ENCODE measurements at regions not wholly inside any gene's neighbourhood (a gene's known extent, or its start where the extent isn't known, plus 50 kb on each side); places are given as distances from the start of the nearest gene placed in this dataset.
A peak's percentile ranks its signal among the peaks of the same experiment; 100 is the strongest.
"Not testable (repeated sequence)": the region's sequence is repeated elsewhere in the genome, so short reads cannot be mapped to it uniquely, and the experiment has no call there.

GRCh38 chrX:149420566-149420965, 84.5 kb downstream of the IDS start:
- DNase-seq = not testable (repeated sequence)

- DNase-seq = no peak
Measured at GRCh38 chrX:149398027-149398426, 107.1 kb downstream of the IDS start.

DNA sequence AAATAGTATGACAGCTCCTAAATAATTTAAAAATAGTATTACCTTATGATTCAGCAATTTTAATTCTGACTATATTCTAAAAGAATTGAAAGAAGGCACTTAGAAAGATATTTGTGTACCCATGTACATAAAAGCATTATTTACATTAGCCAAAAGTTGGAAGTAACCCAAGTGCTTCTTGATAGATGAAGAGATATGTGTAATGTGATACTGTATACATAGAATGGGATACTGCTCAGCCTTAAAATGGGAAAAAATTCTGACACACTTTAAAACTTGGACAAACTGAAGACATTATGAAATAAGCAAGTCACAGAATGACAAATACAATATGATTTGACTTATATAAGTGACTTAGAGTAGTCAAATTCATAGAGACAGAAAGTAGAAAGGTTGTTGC, 112.2 kb downstream of the IDS start:
- DNase-seq = peak in 2 of 3 experiments; percentile 6 to 13

DNA sequence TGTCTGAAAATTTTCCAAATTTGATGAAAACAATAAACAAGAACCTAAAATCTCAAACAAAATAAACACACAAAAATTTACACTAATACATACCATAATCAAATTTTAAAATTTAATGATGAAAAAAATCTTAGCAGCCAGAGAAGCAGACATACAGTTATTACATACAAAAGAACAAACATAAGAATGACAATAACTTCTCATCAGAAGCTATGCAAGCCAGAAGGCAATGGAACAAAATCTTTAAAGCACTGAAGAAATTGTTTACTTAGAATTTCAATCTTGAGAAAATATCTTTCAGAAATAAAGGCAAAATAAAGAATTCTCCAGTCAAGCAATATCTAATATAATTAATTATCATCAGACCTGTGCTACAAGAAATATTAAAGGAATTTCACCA, 121.3 kb downstream of the IDS start:
- DNase-seq = no peak

DNA sequence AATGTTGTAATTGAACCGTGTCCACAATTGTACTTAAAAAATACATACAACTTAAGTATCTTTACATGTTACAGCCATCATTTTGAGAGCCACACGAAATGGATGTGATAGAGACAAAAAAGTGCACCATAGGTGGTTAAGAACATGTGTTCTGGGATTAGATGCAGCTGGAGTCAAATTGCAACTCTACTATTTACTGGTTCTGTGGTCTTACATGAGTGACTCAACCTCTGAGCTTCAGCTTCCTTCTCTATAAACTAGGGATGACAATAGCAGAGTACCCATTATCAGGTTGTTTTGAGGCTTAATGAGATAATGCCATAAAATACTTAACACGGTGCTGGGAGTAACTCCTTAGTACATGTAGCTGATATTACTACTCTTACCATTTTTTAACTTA, 130.4 kb downstream of the IDS start:
- peak in 1 of 3 experiments; percentile 9 for DNase-seq

GRCh38 chrX:149372866-149373265, 132.2 kb downstream of the IDS start:
- no peak for DNase-seq

DNA sequence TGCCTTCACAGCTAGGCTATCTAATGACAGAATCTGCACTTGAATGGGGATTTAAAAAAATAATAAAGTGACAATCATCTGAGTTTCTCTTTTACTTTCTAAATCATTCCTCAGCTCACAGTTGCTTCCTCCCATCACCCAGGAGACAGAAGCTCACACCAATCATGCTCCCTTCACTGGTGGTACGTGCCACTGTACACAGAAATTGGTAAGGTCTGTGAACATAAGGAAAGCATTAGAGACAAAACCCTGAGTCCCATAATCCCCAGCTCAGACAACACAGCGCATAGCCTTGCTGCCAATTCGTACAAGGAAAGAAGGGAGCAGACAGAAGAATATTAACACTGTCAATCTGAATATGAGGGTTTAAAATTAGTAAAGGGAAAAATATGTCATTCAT, 133.1 kb downstream of the IDS start:
- no peak for DNase-seq

DNA sequence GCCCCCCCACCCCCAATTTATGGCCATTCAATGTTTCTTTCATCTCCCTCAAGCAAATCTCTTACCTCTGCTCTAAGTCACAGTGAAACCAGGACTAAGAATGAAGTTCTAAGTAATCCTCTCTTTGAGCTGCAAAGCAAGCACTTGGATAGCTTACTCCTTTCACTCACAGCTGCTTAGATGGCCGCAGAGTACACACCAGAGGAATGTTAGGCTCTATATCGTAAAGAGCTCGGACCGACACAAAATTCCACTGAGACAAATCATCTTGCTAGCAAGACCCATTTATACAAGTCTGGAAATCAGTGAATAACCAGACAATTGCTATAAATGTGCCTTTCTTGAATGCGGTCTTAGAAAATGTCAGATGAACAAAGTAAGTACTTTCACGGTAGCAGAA, 135.0 kb downstream of the IDS start:
- DNase-seq = no peak

DNA sequence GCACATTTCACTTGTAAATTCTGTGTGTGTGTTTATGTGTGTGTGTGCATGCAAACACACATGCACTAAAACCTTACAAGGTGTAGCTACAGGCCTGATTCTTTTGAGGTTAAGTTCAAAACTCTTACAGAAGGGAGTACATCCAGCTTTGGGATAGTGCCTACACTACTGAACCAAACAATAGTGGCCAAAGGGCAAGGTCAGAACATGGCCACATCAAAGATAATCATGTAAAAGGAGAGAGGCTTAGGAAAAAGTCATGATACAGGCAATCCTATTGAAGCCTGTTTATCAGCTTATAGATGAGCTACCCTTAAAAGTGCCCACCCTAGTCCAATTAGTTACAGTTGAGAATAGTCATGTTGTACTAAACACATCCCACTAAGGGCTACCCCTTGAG, 139.6 kb downstream of the IDS start:
- DNase-seq = no peak

DNA sequence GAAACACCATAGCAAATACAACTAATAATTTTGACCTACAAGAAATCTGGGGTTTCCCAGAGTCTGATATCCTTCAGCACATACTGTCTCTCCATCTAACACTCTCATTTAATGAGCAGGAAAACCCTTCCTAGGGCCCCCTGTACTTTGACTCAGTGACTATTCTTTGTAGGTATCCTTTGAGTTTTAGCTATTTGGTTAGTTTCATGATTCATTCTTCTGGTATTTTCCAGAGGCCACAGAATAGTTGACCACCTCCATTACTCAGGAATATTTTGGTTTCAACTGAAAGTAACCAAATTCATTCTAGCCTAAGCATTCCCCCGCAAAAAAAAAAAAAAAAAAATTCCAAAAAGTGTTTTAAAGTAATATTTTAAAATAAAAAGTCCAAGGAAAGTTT, 140.0 kb downstream of the IDS start:
- no peak for DNase-seq

DNA sequence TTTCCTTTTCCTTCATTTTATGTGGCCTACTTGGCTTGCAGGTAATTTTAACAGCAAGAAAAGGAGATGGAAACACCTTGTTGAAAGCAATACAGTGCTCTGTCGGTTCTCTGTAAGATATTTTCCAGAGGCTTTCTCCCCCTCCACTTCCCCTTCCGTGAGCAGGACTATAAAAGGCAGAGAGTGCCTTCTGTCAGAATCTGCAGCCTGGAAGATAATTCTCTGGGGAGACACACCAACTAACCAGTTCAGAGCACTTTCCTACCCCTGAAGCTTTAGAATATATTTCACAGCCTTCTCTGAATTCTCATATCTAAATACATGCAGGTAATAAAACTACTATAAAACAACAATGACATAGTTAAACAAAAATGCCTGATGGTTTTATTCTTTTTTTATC, 141.1 kb downstream of the IDS start:
- no peak for DNase-seq

DNA sequence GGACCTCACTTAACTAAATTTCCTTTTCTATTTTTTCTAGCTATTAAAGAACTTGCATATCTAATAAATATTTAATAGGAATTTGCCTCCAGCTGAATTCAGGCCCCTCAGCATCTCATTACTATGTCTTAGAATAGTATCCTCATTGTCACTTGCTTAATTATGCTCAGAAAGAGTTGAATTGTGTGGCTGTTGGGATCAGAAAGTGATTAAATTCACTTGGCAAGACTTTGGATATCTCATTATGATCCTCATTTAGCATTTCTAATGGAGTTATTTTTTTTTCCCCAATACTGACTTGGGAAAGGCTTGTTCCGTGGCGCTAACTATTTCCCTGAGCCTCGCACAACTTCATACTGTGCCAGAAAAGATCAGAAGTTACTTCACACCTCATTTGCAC, 158.8 kb downstream of the IDS start:
- DNase-seq = no peak

- DNase-seq = no peak
Measured at GRCh38 chrX:149322316-149322715, 182.8 kb downstream of the IDS start.

GRCh38 chrX:149313871-149314371, 191.2 kb downstream of the IDS start:
- no peak for DNase-seq

DNA sequence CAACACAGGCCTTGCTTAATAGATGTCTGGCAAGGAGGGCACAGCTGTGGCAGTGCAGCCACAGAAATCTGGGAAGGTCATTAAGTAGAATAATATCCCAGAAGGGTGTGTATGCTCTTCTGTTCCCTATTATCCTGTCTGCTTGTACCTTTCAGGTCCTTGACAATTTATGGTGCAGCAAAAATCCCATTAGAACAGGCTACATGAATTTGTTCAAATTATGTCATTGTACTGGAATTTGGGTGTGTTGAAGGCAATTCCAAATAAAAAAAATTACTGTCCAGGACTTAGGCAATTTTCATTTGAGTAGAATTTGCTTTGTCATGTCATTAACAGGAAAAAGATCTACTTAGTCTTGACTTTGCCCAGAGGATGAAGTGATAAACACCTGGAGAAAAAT, 192.1 kb downstream of the IDS start:
- no peak for DNase-seq

- no peak for DNase-seq
Measured at GRCh38 chrX:149312097-149312496, 193.0 kb downstream of the IDS start.

GRCh38 chrX:149302705-149303104, 202.4 kb downstream of the IDS start:
- no peak for DNase-seq

- no peak for DNase-seq
Measured at GRCh38 chrX:149298111-149298510, 207.0 kb downstream of the IDS start.

- DNase-seq = peak in 1 of 3 experiments; percentile 22
Measured at GRCh38 chrX:149296092-149296491, 209.0 kb downstream of the IDS start.

GRCh38 chrX:149286940-149287349, 218.2 kb downstream of the IDS start:
- DNase-seq = peak; percentile 17 to 73 (median 49)

GRCh38 chrX:149284616-149285015, 220.5 kb downstream of the IDS start:
- DNase-seq = no peak

DNA sequence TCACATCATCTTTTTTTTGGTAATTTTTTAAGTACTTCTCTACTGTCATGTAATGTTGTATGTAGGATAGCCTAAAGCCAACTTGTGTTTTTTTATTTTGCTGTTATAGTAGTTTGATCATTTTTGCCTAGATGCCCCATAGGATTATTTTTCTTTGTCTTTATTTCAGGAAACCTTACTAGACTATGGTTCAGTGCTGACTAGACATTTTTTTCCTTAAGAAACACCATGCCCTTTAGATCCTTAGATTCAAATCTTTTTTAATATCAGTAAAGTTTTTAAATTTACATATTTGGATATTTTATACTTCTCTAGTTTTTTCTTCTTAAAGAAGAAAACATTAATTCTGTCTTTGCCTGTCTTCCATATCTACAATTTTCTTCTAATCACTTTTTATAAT, 221.3 kb downstream of the IDS start:
- no peak for DNase-seq

- DNase-seq = no peak
Measured at GRCh38 chrX:149282909-149283308, 222.2 kb downstream of the IDS start.

GRCh38 chrX:149280011-149280410, 225.1 kb downstream of the IDS start:
- no peak for DNase-seq

DNA sequence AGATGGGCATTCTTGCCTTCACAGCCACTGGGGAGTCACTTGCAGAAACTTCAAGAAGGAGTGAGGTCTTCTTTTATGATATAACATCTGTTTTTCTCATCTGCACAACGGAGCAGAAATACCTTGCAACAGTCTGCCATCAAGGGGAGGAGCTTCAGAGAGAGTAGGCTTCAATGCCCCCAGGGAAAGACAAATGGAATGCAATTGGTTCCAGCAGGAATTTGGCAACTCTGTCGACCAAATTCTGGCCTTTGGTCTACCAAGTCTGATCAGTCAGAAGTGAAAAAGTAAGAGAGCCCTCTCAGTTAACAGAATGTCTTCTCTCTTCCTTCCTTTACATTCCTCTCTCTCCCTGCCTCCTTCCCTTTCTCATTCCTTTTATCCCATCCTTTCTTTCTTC, 229.3 kb downstream of the IDS start:
- DNase-seq = no peak
